Activated CD4-positive, alpha-beta T cell treated with anti-CD3 and anti-CD28 coated beads for 1 hour (primary cell): ENCODE measurements at regions not wholly inside any gene's neighbourhood (a gene's known extent, or its start where the extent isn't known, plus 50 kb on each side); places are given as distances from the start of the nearest gene placed in this dataset.
"Not testable (repeated sequence)": the region's sequence is repeated elsewhere in the genome, so short reads cannot be mapped to it uniquely, and the experiment has no call there.

Source experiments
- DNase-seq: peaks from one replicate; pipeline ENCODE4 v3.0.0-alpha.2; 2020

DNA sequence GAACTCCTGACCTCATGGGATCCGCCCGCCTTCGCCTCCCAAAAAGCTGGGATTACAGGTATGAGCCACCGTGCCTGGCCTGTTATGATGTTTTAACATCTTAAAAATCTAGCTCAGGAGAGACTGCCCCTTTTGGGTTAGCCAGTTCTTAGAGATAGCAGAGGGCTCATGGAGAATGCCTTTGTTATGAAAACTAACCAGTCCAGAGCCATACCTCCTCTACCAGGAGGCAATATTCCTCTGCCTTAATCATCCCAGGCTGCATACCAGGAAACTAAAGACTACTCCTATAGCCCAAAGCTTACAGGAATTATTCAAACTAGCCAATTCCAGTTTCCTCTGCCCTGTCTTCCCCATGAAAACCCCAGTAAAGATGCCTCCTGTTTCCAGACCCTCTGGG is 96.0 kb upstream of the MDM1 start:
- DNase-seq: no peak

DNA sequence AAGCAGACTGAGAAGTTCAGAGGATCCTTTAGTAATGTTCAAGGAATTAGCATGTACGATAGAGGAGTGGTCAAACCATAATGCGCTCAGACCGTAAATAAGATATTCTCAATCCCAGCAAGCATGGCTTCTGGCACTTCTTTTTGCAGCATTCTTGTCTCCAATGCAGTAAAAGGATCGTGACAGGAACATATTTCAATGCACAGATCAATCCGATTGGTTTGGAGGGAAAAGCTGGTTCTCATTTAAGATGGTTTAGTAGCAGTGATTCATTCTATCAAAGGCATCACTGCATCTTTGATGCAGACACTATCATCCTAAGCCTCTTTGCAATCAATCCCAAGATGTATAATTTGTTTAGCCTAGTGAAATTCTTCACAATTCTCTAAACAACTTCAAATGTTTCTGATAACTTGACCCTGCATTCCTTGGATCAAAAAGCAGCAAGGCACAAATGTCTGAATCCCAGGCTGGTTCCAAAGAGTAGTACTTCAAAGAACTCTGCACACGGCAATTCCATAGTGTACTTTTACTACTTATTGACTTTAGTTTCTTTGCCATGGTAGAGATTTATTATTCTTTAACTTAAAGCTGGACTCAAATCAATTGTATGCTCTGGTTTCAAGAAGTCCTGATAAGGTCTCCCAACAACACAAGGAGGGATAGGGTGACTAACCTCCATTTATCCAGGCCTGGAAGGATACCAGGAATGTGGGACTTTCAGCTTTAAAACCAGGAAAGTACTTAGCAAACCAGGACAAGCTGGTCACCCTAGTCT is 96.8 kb upstream of the MDM1 start:
- no peak for DNase-seq

DNA sequence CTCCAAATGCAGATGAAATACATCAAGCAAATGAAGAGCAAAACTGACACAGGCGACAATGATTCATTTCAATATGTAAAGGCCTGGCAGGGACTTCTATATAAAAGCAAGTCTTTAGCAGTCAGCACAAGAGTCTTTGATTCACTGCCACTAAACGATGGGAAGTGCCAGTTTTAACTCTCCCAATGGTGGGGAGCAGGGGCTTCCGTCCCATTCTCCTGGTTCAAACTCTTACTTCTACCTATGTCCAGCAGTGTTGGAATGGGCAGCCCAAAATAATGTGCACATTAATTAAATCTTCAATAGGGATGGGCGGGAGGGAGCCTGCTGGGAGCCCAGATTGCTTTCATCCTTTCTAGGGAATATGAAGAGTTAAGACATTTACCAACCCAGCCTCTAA is 97.5 kb upstream of the MDM1 start:
- no peak for DNase-seq

- DNase-seq: no peak
Observed at GRCh38 chr12:68431786-68432185, 99.6 kb upstream of the MDM1 start.

DNA sequence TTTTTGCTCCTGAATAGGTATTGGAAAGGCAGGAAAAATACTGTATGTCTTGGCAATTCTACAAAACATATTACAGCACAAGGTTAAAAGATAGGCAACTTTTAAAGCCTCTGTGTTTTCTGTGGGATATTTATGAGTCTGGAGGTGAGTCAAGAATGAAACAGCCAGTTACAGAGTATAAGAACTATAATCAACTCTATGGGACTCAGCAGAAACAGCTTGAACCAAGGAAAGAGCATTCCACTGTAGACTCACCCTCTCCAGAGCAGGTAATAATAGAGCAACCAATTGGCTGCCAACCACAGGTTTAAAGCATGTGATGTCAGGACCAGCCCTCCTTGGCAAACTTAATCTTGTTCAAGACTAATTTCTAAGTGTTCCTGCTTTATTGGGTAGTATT is 100.5 kb upstream of the MDM1 start:
- no peak for DNase-seq

- no peak for DNase-seq
Observed at GRCh38 chr12:68434391-68435298, 102.5 kb upstream of the MDM1 start.

GRCh38 chr12:68435299-68435637 is 103.1 kb upstream of the MDM1 start:
- no peak for DNase-seq

- DNase-seq: no peak
Observed at GRCh38 chr12:68435816-68436215, 103.7 kb upstream of the MDM1 start.

GRCh38 chr12:68438601-68439000 is 106.4 kb upstream of the MDM1 start:
- DNase-seq: no peak

- no peak for DNase-seq
Observed at GRCh38 chr12:68439368-68440045, 107.3 kb upstream of the MDM1 start.

DNA sequence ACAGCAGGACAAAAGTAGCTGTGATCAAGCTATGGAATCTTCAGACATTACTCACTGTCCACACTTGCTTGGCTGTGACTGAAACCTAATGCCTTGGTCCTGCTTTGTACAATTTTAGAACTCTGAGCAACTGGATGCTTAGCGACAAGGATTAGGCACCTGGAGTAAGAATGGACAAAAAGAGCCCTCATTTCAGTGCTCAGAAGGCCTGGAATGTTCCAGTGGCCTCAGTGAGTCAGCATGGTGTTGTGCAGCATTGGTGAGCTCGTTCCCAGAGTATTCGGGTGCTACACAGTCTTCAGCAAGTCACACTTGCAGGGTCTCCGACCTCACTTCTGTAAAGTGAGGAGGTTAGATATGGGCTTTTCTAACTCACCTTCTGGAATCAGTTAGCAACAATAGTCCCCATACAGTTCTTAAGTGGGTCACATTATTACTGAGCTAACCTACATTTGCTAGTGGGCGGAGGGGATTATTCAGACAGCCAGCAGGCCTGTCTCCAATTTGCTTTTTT is 108.0 kb upstream of the MDM1 start:
- DNase-seq: no peak

DNA sequence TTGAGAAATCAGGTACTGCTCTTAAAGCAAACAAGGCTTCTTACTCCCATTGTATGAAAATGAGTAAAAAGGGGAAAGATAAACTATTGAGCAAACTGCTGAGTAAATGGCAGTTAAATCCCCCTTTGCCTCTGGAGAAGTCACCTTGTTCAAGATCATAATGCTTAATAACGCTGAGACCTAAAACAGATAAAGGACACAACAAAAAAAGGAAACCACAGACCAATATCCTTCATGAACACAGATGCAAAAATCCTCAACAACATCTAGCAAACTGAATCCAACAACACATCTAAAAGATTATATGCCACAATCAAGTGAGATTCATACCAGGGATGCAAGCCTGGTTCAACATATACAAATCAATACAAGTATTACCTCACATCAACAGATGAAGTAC is 109.0 kb upstream of the MDM1 start:
- no peak for DNase-seq

GRCh38 chr12:68442353-68442972 is 110.3 kb upstream of the MDM1 start:
- DNase-seq: not testable (repeated sequence)

- DNase-seq: not testable (repeated sequence)
Observed at GRCh38 chr12:68443695-68444094, 111.5 kb upstream of the MDM1 start.

DNA sequence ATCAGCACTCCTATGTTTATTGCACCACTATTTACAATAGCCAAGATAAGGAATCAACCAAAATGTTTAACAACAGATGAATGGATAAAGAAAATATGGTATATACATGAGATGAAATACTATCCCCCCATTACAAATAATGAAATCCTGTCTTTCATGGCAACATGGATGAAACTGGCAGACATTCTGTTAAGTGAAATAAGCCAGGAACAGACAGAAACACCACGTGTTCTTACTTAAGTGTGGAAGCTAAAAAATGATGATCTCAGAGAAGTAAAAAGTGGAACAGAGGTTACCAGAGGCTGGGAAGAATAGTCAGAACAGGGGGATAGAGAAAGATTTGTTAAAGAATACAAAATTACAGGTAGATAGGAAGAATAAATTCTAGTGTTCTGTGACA is 113.7 kb upstream of the MDM1 start:
- DNase-seq: no peak

DNA sequence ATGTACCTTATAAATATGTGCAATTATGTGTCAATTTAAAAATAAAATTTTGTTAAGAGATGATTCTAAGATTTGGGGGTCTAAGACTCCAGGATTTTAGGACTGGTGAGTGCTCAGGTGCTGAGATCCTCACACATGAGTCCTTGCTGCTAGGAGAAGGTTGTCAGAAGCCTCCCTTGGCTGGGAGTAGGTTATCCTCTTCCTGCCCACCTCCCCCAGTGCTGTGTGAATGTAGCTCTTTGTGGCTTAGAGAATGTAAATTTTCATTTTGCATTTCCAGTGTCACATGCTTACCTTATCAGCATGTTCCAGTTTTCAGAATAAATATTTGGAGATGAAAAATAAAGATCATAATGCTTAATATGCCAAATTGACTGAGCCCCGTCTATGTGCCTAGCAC is 114.2 kb upstream of the MDM1 start:
- no peak for DNase-seq

DNA sequence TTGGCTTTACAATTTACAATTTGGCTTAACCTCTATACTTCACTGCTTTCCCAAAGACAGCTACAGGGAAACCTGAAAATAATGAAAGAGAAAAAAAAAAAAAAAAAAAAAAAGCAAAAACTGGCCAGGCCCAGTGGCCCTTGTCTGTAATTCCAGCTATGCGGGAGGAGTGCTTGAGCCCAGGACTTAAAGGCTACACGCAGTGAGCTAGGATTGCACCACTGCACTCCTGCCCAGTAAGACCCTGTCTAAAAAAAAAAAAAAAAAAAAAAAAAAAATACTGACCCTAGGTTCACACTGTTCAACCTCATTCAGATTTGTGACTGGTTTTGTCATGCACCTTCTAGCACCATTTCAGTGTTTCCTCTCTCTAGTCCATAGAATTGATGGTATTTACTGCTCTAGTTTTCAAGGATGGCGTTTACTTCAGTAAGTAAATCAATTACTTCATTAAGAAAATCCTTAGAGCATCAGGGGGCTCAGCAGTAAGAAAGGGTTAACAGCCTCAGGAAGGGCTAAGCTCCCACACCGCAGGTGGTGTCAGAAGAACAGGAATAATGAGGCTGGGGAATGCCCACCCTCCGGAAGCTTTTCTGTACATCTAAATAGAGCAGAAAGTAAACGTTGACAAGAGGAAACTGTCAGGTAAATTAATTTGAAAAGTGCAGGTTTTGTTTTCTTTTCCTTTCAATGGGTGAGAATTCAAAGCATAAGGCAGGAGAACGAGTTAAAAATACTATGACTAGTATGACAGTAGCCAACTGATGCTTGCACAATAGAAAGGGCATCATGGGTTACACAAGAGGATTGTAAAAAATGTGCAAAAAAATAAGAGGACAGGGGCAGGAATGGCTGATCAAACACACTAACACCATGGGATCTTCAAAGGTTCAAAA is 115.0 kb upstream of the MDM1 start:
- no peak for DNase-seq

DNA sequence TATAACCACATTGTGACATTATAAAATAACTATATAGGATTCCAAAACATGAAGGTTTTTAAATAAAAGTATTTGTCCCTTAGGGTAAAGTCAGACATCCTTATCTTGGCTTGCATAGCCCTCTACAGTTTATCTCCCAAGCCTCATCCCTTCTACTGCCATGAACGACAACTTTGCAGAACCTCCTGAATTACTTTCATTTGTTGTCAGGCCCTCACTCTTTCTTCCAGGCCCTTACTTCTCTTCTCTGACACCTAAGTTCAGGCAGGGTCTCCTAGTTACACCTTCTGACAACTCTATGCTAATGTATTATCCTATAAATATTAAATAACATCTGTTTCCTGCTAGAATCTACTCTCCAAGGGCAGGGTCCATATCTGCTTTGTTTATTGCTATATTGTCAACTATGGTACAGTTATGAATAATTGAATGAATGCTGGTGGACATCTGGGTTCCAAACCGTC is 115.7 kb upstream of the MDM1 start:
- no peak for DNase-seq

DNA sequence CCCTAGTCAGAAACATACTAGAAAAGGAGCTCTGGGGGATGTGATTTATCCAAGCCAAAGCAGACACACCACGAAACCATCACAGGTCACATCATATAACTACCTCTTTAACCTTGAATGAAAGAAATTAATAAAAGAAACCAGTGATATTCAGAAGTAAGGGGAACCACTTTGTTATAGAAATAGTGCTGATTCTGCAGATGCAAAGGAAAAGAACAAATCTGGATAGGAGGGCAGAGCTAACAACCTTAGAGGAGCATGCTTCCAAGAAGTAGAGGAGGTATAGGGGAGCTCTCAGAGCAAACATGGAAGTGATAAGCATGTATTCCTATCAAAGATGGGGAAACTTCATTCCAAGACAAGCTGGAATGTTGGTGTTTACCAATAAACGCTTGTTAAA is 117.0 kb upstream of the MDM1 start:
- DNase-seq: no peak

DNA sequence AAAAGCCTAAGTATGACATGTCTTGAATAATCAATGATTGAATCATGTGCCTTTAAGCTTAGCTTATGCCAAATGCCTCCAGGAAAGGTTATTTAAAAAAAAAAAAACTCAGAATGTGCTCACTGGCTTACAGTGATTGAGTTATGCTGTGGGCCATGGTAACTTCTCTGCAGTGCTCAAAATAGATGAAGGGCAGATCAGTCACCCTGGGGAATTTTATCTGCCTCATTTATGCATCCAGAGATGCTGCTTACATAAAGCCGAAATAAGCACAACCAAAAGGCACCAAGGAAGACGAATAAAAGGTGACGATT is 118.7 kb upstream of the MDM1 start:
- DNase-seq: no peak

DNA sequence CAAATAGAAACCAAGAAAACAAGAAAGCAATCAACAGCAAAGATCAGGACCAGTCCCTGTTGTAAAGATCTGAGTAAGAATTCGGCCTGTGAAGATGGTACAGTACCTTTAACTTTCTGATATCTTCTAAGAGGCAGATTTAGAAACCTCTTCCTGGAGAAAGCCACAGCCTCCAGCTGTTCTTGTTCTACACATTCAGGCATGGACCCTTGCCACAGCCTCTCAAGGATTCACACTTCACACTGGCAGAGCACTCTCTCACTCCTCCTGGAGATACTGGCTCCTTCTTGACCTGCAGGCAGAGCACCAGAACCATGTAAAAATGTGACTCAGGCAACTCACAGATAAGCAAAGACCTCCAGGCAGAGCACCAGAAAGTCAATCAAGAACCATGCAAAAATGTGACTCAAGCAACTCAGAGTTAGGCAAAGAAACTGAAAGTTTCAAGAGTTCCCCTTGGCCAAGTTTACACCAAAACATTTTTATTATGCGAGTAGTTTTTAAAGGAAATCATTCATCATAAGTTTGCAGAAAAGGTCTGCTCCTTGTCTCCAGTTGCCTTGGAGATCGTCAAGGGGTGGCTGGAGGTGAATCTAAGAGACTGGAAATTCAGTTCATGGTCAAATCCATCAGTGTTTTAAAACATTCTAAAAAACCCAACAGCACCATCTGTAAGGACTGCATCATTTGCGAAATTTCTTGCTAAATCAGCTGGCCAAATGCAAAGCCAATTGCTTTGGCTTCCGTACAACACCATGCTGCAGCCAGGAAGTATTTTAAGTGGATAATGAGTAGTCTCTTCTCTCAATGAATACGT is 119.3 kb upstream of the MDM1 start:
- DNase-seq: peak; percentile 10
